Spinal cord (tissue), 9 donors: ENCODE measurements at regions not wholly inside any gene's neighbourhood (a gene's known extent, or its start where the extent isn't known, plus 50 kb on each side); places are given as distances from the start of the nearest gene placed in this dataset.

Experiments
- DNase-seq, 6 donors: peaks; one replicate each; pipeline versions ENCODE4 v3.0.0 to v3.0.0-alpha.2; 2013 to 2015; ENCODE audit warnings: low spot score in 6 of 6, low read depth in 4 of 6
- H3K27ac ChIP-seq: one replicate; pipeline ENCODE4 v1.5.1; 2013; ENCODE audit warnings: low read depth, low read length, control low read depth
- H3K27me3 ChIP-seq: one replicate; pipeline ENCODE4 v1.6.1; 2013; ENCODE audit warnings: low read length; ENCODE audit not compliant: control insufficient read depth, insufficient read depth
- H3K36me3 ChIP-seq: one replicate; pipeline ENCODE4 v1.6.1; 2013; ENCODE audit warnings: low read length; ENCODE audit not compliant: control insufficient read depth, insufficient read depth
- H3K4me1 ChIP-seq: one replicate; pipeline ENCODE4 v1.6.1; 2013; ENCODE audit warnings: low read length; ENCODE audit not compliant: control insufficient read depth, insufficient read depth
- H3K4me3 ChIP-seq: one replicate; pipeline ENCODE4 v1.5.1; 2013; ENCODE audit warnings: low read depth, low read length, control low read depth
- H3K9me3 ChIP-seq: one replicate; pipeline ENCODE4 v1.6.1; 2013; ENCODE audit warnings: low read length; ENCODE audit not compliant: control insufficient read depth, insufficient read depth
- WGBS: methylation state at CpG from one replicate; pipeline ENCODE4 v1.1.5; 2013; ENCODE audit warnings: missing lambda C conversion rate; ENCODE audit not compliant: insufficient coverage; 5-methylcytosine and 5-hydroxymethylcytosine counted together
- donor health status: healthy.

- WGBS, result 92% methylated on average over 1 of the region's 2 CpGs
Measured at GRCh38 chr5:167903659-167904058, 387.8 kb upstream of the WWC1 start.

DNA sequence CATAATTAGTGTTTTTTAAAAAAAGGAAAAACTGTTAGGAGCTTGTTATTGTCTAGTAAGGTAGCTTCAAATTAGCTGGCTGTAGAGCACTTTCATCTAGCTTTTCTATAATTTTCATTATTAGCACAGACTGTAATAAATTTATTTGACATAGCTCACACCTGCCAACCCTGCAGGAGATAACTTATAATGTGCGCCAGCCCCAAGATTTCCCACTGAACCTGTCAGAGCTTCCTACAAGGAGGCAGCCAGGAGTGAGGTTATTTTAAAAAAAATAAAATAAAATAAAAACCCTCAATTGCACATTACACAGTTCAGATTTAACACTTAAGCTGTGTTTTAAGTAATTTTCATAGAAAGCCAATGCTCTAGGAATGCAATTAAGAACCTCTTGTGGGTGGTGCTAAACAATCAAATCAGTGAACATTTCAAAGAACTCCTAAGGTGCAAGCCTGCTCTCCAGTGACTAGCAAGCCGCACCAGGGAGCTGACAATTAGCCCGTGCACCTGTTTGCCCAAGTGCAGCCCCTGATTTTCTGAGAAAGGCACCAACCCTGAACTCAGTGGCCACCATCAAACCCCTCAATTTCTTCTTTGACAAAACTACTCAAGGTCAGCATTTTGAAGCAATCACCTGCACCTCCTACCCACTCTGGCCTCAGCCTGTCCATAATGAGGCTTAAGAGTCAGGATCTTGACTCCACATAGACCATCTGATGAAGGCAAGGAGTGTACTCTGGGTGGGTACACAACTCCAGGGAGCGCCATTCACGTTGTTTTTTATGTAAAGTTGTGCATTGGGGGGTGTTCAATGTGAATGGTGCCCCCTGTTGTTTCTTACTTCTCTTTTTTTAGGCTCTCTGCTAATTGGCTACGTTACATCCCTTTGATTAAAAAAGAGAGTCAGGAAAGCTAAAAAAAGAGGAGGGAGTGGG, 385.3 kb upstream of the WWC1 start:
- 36% methylated on average over 2 of the region's 6 CpGs for WGBS
- H3K27ac ChIP-seq, result no peak overlapping the region
- H3K9me3 ChIP-seq, result no peaks in the 10 kb centered on the region
- DNase-seq, result peak in 1 of 6 donors; percentile 48
- H3K4me1 ChIP-seq, result no peaks in the 10 kb centered on the region
- H3K4me3 ChIP-seq, result no peak overlapping the region
- H3K27me3 ChIP-seq, result no peaks in the 10 kb centered on the region
- H3K36me3 ChIP-seq, result no peaks in the 10 kb centered on the region

More at GRCh38 chr5:167903659-167904058, 387.8 kb upstream of the WWC1 start:
- Histone ChIP-seq H3K27ac (no peak overlapping the region), H3K4me1 (no peaks in the 10 kb centered on the region), H3K9me3 (no peaks in the 10 kb centered on the region), H3K36me3 (no peaks in the 10 kb centered on the region), H3K27me3 (no peaks in the 10 kb centered on the region), H3K4me3 (no peak overlapping the region)
- no peak for DNase-seq

- DNase-seq, result no peak
- no peaks in the 10 kb centered on the region for H3K4me1 ChIP-seq
Measured at GRCh38 chr5:167908606-167909005, 382.8 kb upstream of the WWC1 start.

GRCh38 chr5:167912941-167913665, 378.3 kb upstream of the WWC1 start:
- peaks cover 6% of the 10 kb centered on the region for H3K4me1 ChIP-seq
- H3K9me3 ChIP-seq, result no peaks in the 10 kb centered on the region
- DNase-seq, result peak in 1 of 6 donors; percentile 70
- 57% methylated on average over 1 of the region's 6 CpGs for WGBS
- H3K27me3 ChIP-seq, result no peaks in the 10 kb centered on the region
- H3K4me3 ChIP-seq, result no peak overlapping the region
- no peak overlapping the region for H3K27ac ChIP-seq
- H3K36me3 ChIP-seq, result no peaks in the 10 kb centered on the region

More at GRCh38 chr5:167908606-167909005, 382.8 kb upstream of the WWC1 start:
- Histone ChIP-seq H3K4me3 (no peak overlapping the region), H3K27me3 (no peaks in the 10 kb centered on the region), H3K9me3 (no peaks in the 10 kb centered on the region), H3K36me3 (no peaks in the 10 kb centered on the region), H3K27ac (no peak overlapping the region)

- peaks cover 14% of the 10 kb centered on the region for H3K4me1 ChIP-seq
- H3K36me3 ChIP-seq, result no peaks in the 10 kb centered on the region
- WGBS, result 100% methylated on average over 1 of the region's 4 CpGs
- H3K9me3 ChIP-seq, result no peaks in the 10 kb centered on the region
- no peak overlapping the region for H3K4me3 ChIP-seq
- H3K27me3 ChIP-seq, result no peaks in the 10 kb centered on the region
- peak in 1 of 6 donors; percentile 63 for DNase-seq
- H3K27ac ChIP-seq, result no peak overlapping the region
Measured at GRCh38 chr5:167915237-167915636, 376.2 kb upstream of the WWC1 start.

DNA sequence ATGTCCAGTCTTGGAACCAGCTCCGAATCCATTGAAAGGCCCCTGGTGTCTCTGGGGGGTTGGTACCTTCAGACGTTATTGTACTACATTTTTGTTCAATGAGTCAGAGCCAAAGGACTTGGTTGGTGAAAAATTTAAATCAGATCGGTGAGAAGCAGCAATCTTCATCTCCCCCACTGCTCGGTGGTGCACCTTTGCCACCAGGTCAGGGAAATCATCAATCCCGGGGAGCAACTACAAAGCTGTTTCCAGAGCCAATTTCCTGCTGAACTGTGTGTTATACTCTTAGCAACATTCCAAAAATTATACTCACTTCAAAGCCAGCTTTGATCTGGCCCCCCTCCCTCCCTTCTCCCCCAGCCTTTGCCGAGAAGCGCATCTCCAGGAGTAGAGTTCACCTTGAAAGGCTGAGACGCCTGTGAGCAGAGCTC, 375.2 kb upstream of the WWC1 start:
- DNase-seq, result no peak
- 90% methylated on average over 2 of the region's 8 CpGs for WGBS
- H3K4me1 ChIP-seq, result peaks cover 14% of the 10 kb centered on the region
- no peaks in the 10 kb centered on the region for H3K9me3 ChIP-seq
- no peak overlapping the region for H3K27ac ChIP-seq
- H3K27me3 ChIP-seq, result no peaks in the 10 kb centered on the region
- no peaks in the 10 kb centered on the region for H3K36me3 ChIP-seq
- H3K4me3 ChIP-seq, result no peak overlapping the region

DNA sequence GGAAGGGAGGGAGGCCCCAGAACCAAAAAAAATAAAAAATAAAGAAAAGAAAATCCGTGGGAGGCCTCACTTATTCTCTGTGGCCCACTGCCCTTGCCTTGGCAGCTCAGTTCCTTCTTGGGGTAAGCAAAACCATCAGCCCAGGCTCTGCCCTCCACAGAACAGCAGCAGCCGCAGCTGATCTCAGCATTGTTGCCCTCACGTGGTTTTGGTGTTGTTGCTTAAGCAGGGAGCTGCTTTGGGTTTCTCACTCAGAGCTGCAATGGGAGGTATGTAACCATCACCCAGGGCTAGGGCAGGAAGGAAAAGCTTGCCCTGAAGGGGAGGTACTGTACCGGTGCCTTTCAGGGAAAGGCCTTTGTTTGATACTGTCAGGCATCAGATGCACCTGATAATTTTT, 374.7 kb upstream of the WWC1 start:
- peaks cover 14% of the 10 kb centered on the region for H3K4me1 ChIP-seq
- H3K4me3 ChIP-seq, result no peak overlapping the region
- no peaks in the 10 kb centered on the region for H3K9me3 ChIP-seq
- H3K27ac ChIP-seq, result no peak overlapping the region
- no peaks in the 10 kb centered on the region for H3K27me3 ChIP-seq
- H3K36me3 ChIP-seq, result no peaks in the 10 kb centered on the region
- peak in 1 of 6 donors; percentile 53 for DNase-seq
- WGBS, result 44% methylated on average over 3 of the region's 4 CpGs

DNA sequence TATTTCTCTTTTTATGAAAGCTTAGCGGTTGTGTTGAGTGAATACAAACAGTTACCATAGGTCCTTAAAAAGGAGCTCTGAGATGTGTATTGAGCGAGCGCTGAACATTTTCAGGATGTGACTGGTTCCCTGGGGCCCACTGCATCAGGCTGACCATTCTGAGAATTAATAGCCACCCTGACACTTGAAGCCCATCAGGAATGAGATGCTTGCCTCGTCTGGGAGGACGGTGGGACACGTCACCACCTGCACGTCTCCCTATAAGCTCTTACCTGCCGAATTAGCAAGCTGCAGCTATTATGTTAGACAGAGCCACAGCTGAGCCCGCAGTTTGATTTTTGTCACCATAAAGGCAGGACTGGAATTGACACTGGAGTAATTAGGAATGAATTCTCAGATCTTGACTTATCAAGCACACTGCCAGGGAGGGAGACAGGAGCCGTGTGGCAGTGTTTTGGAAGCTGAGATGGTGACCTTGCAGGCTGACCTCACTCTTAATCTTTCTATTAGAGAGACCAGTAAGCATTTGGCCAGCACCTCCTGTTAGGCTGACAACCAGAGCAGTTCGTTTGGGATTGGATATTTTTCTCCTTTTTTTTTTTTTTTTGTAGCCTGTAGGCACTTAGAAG, 373.1 kb upstream of the WWC1 start:
- H3K4me3 ChIP-seq, result no peak overlapping the region
- no peaks in the 10 kb centered on the region for H3K36me3 ChIP-seq
- no peaks in the 10 kb centered on the region for H3K27me3 ChIP-seq
- peaks cover 14% of the 10 kb centered on the region for H3K4me1 ChIP-seq
- no peaks in the 10 kb centered on the region for H3K9me3 ChIP-seq
- DNase-seq, result peak in 2 of 6 donors; percentile 51 to 73
- H3K27ac ChIP-seq, result peak overlapping the region; percentile 1
- 28% methylated on average over 8 of the region's 11 CpGs for WGBS

DNA sequence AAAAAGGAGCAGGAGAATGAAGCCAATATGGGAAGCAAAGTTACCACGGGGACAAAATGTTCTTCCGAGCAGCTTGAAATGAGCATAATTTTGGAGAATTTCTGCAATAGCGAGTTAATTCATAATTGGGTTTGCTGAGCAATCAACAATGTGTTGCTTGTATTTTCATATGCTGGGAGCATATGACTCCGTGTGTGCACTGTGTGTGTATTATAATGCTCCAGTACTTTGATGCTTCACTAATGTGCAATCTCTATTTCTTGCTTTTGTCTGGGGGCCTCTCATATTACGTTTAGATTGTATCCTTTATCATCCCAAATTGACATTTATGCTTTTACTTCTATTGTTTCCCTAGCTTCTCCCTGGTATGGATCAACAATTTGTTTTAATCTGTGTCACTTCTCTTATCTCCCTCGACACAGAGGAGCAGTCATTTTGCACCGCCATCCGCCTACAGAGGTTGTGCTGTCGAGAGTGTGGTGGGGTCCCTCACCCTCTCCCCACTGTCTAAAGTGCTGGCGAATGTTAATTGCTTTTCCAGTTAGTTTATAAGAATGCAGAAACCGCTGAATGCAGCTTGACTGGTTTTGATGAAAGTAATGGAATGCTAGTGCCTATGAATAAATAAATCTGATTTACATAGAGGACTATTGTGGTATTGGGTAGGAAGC, 372.5 kb upstream of the WWC1 start:
- no peaks in the 10 kb centered on the region for H3K27me3 ChIP-seq
- no peak overlapping the region for H3K4me3 ChIP-seq
- no peaks in the 10 kb centered on the region for H3K36me3 ChIP-seq
- peak in 2 of 6 donors; percentile 71 to 93 for DNase-seq
- WGBS, result 22% methylated on average over 4 of the region's 11 CpGs
- H3K9me3 ChIP-seq, result no peaks in the 10 kb centered on the region
- peaks cover 14% of the 10 kb centered on the region for H3K4me1 ChIP-seq
- H3K27ac ChIP-seq, result peak overlapping the region; percentile 18
